IPS-NIHi7 (cell line): ENCODE measurements at regions not wholly inside any gene's neighbourhood (a gene's known extent, or its start where the extent isn't known, plus 50 kb on each side); places are given as distances from the start of the nearest gene placed in this dataset.
A peak's percentile ranks its signal among the peaks of the same experiment; 100 is the strongest.

Experiments
- DNase-seq: peaks from one replicate; pipeline ENCODE4 v3.0.0; 2012; ENCODE audit warnings: mixed read lengths; ENCODE audit errors: extremely low spot score

DNA sequence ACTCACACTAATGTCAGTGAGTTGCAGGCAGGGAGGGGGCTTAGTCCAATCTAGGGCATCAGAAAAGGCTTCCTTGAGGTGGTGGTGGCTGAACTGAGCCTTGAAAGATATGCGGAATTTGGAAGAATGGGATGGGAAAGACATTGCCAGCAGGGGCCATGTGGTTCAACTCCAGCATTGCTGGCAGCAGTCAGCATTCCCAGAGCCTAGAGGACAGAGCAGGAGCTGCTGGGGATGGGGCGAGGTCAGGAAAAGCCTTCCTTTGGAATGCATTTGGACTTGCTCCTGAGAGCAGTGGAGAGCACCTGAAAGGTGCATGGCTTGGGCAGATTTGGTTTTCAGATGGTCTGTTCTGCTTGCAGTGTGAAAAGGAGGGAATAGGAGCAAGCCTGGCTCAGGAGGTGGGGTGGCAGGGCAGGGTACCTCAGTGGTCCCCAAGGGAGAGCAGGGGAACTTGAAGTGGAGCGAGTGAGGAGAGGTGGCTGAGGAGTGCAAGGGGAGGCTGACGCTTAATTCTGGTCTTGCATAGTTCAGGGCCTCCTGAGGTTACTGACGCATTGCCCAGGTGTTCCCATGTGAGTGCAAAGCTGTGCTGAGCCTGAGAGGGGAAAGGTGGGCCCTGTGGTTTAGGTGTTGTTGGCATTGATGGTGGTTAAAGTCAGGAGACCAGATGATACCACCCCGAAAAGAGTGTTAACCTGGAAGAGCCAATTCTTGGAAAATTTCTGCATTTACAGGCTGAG, 112.1 kb upstream of the MGAT5 start:
- peak; percentile 53 for DNase-seq

DNA sequence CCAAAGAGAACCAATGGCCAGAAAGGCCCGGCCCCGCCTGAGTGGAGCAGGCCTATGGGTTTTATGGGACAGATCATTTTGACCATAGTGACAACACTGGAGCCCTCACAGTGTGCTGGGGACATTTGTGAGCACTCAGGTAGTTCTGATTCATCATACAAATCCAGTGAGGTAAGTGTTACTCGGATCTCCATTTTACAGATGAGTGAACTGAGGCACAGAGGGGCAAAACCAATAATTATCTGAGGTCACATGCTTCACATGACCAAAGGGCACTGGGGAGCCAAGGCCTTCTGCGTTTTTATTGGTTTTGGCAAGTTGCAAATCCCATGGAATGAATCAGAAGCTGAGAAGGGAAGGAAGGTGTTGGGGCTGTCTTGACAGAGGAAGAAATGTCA, 111.5 kb upstream of the MGAT5 start:
- no peak for DNase-seq

DNA sequence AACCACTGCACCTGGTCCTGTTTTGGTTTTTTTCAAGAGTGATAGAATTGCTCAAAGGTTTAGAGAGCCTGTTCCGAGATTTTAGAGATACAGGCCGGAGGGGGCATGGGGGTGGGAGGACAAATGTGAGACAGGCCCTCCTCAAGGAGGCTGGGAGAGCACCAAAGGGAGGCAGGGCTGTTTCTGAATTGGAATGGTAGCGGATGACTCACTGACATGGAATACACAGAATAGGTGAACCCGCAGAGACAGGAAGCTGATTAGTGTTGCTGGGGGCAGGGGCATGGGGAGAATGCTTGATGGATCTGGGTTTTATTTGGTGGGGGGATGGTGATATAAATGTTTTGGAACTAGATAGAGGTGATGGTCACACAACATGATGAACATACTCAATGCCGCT, 111.0 kb upstream of the MGAT5 start:
- DNase-seq = peak; percentile 59

DNA sequence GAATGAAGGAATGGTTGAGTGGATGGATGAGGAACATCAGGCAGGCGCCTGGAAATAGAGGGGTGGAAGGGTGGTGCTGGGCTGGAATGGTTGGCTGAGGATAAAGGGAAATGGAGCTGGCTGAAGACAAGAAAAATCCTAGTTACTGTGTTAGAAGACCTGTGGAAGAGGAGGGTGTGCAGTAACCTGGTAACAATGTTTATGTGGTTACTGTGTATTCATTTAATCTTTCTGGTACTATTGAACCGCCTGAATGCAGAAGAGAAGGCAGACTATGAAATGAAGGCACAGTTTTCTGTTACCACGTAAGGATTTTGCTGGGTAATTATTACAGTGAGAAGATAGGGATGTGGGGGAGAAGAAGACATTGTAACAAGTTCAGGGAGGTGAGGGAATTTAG, 110.3 kb upstream of the MGAT5 start:
- no peak for DNase-seq

DNA sequence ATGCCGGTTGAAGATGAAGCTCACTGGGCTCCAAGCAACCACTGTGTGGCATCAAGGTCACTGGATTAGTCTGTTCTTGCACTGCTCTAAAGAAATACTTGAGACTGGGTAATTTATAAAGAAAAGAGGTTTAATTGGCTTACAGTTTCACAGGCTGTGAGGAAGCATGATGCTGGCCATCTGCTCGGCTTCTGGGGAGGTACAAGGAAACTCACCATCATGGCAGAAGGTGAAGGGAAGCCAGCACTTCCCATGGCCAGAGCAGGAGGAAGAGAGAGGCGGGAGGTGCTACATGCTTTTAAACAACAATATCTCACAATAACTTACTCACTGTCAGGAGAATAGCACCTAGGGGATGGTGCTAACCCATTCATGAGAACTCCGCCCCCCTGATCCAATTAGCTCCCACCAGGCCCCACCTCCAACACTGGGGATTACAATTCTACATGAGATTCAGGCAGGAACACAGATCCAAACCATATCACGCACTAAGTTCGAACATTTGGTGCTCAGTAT, 109.7 kb upstream of the MGAT5 start:
- no peak for DNase-seq

DNA sequence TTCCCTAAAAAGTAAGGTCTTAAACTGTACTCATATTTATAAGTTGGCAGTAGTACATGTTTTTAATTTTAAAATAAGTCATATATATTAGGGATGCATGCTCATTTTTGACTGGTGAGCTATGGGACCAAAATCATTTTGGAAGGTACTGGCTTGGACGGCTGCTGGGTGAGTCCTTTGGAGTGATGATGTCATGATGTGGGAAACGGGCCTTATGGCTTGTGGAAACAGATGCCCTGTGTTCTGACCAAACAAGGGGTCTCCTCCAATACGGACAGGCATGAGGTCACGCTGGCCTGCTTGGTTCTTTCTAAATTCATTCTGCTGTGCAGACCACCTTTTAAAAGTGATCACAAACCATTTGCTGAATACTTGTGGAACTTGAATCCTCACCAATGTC, 109.2 kb upstream of the MGAT5 start:
- DNase-seq = no peak

DNA sequence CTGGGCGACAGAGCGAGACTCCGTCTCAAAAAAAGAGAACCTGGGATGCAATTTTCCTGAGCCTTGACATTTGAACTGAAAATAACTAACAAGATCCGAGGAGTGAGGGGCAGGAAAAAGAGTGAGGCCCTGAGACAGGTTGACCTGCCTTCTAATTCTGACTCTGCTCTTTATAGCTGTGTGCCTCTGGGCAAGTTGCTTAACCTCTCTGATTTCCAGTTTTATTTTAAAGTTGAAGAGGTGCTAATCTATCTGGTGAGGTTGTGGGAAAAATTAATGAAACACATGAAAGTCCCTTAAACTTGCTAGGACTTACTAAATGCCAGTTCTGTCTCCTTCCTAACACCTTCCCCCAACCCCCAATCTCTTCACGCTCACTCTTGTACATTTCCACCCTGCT, 108.4 kb upstream of the MGAT5 start:
- no peak for DNase-seq

DNA sequence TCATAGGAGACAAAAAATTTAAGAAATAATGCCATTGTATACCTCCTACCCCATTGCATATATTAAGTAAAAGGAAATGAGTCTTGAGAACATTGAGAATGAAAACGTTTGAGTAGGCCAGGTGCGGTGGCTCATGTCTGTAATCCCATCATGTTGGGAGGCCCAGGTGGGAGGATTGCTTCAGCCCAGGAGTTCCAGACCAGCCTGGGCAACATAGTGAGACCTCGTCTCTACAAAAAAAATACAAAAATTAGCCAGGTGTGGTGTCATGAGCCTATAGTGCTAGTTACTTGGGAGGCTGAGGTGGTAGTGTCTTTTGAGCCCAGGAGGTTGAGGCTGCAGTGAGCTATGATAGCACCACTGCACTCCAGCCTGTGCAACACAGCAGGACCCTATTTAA, 107.7 kb upstream of the MGAT5 start:
- DNase-seq = no peak

DNA sequence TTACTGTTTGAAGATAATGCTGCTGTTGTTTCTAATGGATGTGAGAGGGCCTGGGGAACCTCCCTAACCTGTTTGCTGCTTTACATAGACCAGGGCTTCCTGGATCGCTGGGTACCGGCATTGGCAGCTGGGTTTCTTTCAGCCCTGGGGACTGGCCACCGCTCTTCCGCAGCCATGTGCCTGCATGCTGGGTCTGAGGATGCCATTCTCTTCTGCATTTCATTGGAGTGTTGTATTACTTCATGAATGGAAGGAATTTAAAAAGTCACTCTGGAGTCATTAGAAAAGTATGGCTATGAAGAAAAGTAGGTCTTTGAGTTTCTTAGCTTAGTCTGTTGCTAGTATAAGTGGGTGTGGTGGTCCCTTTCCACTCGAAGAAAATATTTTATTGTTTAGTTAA, 107.3 kb upstream of the MGAT5 start:
- DNase-seq = peak; percentile 37

DNA sequence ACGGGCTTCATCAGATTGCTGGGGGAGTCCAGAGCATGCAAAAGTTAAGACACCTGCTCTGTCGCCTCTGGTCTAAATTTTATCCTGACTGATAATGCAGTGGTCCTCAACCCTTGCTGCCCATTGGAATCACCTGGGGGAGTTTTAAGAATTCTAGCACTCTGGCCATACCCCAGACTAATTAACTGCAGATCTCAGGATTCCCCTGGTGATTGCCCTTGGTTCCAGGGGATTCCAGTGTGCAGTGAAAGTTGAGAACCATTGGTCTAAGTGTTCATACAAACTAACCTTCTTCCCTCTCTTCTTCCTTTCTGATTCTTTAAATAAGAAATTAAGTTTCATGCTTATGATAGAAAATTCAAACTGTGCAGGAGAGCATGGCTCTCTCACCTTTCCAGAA, 105.7 kb upstream of the MGAT5 start:
- no peak for DNase-seq

DNA sequence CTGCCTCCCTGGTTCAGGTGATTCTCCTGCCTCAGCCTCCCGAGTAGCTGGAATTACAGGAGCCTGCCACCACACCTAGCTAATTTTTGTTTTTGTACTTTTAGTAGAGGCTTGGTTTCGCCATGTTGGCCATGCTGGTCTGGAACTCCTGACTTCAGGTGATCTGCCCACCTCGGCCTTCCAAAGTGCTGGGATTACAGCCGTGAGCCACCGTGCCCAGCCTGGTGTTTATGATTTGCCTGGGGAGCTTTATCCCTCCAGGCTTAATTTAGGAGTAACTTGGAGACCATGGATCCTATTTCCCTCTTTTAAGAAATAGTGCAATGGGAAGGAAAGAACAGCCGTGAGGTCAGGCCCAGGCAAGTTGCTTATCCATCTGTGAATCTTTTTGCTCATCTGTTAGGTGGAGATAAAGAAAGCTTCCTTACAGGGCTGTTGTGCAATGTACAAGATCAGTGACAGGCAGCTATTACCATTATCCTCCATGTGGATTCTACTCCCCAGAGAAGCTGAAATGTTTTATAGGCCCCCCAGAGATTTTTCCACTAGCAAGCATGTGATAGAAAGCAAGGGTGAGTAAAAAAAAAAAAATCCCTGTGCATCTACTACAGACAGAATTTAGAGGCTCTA, 104.9 kb upstream of the MGAT5 start:
- DNase-seq = no peak

DNA sequence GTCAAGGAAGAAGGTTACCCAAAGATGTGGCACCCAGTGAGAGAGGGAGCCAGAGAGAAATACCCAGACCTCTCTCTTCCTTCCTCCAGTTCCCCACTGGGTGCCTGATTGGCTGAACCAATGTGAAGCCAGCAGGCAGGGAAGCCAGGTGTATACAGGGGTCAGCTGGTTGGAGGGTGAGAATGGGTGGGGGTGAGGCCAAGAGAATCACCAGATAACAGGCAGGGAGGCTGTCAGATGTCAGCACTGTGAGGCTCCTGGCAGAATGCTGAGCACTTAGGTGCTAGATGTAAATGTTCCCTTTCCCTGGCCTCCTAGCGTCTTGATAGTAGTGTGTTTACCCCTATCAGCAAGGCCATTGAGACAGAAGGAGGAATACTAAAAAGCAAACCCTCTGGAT, 104.0 kb upstream of the MGAT5 start:
- DNase-seq = no peak

DNA sequence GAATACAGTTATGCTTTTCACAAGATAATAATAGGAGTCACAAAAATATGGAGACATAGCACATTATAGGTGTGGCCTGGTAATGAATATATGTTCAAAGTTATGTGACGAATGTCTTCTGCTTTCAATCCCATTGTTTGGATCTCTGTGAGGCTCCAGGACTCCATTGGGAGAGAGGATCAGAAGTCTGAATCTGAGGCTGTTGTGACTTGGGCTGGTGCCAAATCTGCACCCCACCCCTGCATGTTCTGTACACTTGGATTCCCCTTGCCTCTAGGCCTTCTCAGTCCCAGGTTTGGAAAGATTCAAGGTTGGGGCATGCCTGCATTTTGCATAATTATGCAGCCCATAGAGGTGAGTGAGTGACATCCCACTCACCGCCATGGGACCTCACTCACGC, 103.1 kb upstream of the MGAT5 start:
- DNase-seq = no peak

DNA sequence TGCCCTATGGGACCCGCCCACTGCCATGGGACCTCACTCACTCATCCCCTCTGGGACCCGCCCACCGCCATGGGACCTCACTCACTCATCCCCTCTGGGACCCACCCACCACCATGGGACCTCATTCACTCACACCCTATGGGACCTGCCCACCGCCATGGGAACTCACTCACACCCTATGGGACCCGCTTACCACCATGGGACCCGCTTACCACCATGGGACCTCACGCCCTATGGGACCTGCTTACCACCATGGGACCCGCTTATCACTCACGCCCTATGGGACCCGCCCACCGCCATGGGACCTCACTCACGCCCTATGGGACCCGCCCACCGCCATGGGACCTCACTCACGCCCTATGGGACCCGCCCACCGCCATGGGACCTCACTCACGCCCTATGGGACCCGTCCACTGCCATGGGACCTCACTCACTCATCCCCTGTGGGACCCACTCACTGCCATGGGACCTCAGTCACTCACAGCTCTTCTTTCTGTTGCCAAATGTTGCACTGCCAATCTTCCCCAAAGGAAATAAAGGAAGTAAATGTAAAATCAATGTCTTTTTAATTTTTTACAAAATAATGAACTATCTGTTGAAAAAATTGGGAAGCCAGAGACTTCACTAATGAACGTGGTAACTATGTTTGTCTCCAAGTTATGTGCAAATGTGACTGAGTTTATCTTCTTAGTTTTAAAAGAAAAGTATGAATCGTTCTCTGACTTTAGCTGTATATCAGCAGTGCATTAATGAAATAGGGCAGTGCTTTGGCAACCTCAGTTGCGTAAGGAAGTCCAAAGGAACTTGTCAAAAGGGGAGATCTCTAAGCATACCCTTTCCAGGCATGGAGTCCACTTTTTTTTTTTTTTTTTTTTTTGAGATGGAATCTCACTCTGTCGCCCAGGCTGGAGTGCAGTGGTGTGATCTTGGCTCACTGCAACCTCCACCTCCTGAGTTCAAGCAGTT, 101.5 kb upstream of the MGAT5 start:
- no peak for DNase-seq

DNA sequence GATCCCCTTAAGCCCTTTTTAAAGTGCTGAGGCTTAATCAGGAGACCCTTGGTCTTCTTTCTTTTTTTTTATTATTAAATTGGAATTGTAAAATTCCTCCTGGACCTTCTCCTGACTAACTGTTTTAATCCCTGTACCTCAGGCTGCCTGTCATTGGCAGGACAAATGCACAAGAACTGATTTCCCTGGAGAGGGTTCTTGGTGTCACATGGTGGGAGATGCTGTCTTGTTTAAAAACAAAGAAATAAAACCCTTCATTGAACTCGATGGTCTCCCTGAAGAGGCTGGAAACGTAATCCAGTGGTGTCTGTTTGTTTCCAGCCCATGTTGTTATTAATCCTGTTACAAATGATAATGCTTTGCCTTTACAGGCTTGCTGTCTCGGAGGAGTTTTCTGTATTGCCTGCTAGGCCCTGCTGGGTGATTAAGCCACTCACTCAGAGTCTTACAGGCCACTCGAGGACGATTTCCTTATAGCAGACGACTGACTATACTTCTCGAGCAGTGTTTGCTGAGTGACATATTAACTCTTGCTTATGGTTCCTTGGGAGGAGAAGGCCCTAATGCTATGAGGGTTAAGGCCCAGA, 100.5 kb upstream of the MGAT5 start:
- no peak for DNase-seq

DNA sequence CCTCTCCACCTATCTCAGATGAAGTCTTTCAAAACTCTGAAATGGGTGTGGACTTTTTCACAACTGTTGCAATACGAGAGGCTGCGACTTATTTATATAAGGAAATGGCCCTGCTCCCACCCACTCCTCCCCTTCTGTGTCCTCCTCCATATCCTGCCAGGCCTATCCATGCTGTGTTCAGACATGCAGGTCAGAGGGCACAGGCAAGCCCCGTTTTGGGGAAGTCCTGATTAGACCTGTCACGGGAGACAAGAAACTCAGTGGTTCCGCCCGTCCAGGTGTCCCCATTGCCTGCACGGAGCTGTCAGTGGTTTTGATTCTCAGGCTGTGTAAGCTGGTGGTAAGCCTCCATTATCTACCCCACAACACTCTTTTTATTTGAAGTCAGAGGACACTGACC, 99.6 kb upstream of the MGAT5 start:
- DNase-seq = no peak

DNA sequence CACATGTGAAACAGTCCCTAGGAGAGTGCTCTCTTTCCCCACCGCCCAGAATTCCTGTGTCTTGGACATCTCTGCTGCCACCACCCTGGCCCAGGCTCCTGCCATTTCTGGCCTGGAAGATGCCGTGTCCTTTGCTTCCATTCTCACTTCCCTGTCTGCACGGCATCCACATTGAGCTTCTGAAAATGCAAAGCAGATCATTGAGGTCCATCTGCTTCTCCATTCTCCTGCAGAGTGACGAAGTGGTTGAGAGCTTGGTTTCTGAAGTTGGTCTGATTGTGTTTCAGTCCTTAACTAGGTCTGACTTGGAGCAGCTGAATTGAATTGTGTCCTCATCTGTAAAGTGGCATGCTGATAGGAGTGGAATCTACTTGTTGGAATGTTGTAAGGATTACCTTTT, 98.7 kb upstream of the MGAT5 start:
- DNase-seq = no peak

DNA sequence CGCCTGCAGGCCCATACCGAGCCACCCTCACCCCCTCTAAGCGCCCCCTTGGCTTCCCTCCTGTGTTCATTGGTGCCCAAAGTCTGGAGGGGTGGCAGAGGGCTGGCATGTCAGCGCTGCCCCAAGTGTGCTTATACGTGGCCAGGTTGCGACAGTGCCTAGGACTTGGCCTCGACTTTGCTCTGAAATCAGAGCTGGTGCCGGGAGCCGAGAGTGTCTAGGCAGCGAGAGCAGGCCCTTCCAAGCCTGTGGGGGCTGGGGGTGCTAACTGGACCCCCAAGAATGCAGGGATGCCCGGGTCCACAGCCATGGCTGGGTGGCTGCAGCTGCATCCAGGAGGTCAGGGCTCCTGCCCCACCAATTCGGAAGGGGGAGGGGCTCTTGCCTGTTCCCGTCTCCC, 95.6 kb upstream of the MGAT5 start:
- DNase-seq = no peak

DNA sequence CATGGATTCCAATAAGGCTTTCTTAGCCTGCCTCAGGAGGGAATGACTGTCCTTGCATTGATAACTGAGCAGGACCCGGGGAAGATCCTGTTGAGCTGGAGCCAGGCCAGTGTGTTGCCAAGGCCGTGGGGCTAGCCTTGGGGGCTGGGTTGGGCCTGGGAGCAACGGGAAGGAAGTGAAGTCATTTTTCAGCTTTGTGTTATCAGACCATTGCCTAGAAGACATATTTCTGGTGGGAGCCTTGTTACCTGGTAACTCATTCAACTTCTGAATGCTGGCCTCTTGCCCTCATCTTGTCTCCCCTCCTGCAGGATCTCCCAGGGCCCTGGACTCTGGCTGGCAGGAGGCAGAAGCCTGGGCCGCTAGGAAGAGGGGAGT, 92.7 kb upstream of the MGAT5 start:
- no peak for DNase-seq

DNA sequence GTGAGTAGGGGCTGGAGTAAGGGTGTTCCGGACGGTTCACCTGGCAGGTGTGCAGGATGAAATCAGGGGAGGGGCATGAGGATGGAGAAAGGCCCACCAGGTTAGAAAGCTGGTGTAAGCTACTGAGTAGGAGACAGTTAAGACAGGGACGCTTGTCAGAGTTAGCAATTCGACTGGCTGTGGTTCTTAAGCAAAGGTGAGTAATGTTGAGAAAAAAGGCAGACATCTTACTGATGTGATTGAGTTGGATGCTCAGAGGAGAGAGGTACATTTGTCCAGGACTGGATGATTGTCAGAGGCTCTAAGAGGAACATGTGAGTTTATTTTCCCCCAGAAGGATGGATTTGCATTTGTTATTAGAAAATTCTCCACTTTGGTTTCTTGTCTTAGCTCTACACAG, 90.5 kb upstream of the MGAT5 start:
- DNase-seq = no peak

DNA sequence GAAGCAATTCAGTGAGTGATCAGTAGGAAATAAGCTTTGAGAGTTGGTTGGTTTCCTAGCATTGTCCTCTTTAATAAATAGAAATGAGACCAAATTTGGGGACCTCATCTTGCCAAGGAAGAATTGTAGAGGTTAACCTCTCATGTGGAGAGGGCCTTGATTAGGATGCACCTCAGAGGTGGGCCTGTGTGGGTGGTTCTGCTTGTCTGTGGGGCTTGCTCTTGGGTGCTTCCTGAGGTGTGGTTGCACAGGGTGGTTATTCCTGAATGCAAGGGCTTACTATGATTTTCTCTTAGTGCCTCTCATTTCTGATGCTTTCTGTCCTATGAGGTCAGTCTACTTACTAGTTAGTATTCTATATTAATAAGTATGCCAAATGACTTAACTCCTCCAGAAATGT, 89.6 kb upstream of the MGAT5 start:
- no peak for DNase-seq

DNA sequence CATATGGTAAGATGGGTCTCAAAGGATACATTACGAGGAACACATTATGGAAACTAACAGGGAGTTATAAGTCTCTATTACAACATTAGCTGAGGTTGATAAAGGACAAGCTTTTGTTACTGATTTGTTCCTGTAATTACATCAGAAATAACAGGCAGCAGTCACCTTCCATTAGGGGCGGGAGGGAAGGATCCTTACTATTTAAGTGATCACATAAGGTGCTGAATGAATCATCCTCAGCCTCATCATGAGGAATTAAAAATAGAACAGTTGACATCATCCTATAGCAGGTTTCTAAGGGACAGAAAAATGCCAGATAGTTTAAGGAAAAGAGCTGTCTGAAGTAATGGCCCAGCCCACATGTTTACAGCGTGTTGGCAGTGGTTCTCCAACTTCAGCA, 86.9 kb upstream of the MGAT5 start:
- no peak for DNase-seq
